ENCODE measurements at regions not wholly inside any gene's neighbourhood (a gene's known extent, or its start where the extent isn't known, plus 50 kb on each side); places are given as distances from the start of the nearest gene placed in this dataset.
"Not testable (repeated sequence)": the region's sequence is repeated elsewhere in the genome, so short reads cannot be mapped to it uniquely, and the experiment has no call there.

GRCh38 chr6:140462076-140462452, 1087.6 kb upstream of the CITED2 start:
- Mint-ChIP-seq H3K4me3 (no peak overlapping the region), H3K27me3 (peaks cover 11% of the 10 kb centered on the region), H3K27ac (no peak overlapping the region), H3K4me1 (no peaks in the 10 kb centered on the region), H3K36me3 (ENCODE audit: low read depth) (peaks cover 2% of the 10 kb centered on the region)
- ATAC-seq (no peak), DNase-seq (no peak)
- H3K9me3 ChIP-seq (ENCODE audit: control insufficient read depth, low read length, poor library complexity, severe bottlenecking): no peaks in the 10 kb centered on the region

DNA sequence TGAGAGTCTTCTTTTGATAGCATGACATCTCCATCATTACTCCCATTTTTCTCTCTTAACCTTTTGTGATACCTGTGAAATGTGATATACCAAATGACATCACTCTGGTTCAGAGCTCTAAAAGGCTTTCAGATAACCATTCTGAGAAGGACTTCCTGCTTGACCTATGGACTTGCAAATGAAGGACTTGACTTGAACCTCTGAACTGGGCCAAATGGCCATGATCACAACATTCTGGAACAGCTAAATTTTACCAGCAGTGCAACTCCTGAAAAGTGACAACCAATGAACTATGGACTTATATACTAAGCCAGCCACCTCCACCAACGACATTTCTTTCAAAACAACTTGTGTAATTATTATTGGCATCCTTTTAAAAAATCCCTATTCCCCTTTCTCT, 1085.8 kb upstream of the CITED2 start:
- ATAC-seq: no peak
- H3K4me3 Mint-ChIP-seq: no peak overlapping the region
- peaks cover 2% of the 10 kb centered on the region for H3K36me3 Mint-ChIP-seq (ENCODE audit: low read depth)
- H3K27me3 Mint-ChIP-seq: peaks cover 11% of the 10 kb centered on the region
- H3K4me1 Mint-ChIP-seq: no peaks in the 10 kb centered on the region
- no peak overlapping the region for H3K27ac Mint-ChIP-seq
- DNase-seq: no peak
- H3K9me3 ChIP-seq (ENCODE audit: control insufficient read depth, low read length, poor library complexity, severe bottlenecking): no peaks in the 10 kb centered on the region

GRCh38 chr6:140459209-140459608, 1084.8 kb upstream of the CITED2 start:
- DNase-seq: no peak
- Mint-ChIP-seq H3K27me3 (peaks cover 11% of the 10 kb centered on the region), H3K4me1 (no peaks in the 10 kb centered on the region), H3K36me3 (ENCODE audit: low read depth) (peaks cover 2% of the 10 kb centered on the region), H3K4me3 (no peak overlapping the region), H3K27ac (no peak overlapping the region)
- no peak for ATAC-seq
- no peaks in the 10 kb centered on the region for H3K9me3 ChIP-seq (ENCODE audit: control insufficient read depth, low read length, poor library complexity, severe bottlenecking)

DNA sequence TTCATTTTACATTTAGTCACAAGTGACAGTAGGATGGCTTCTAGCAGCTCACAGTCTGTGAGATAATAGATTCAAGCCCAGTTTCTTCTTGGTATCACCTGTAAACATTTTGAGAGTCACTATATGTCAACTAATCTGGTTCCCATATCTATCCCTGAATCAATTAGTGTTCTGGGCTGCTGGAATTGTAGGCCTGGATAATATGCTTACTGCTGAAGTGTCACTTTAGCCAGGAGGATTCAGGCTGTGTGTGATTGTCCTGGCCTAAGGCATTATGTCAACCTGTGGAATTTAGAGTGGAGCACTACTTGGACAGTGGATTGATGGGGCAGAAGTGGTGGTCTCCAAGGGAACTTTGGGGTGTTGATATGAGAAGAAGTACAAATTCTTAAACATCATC, 1071.8 kb upstream of the CITED2 start:
- no peaks in the 10 kb centered on the region for H3K36me3 Mint-ChIP-seq (ENCODE audit: low read depth)
- no peak for DNase-seq

GRCh38 chr6:140445474-140446004, 1071.1 kb upstream of the CITED2 start:
- peaks cover 2% of the 10 kb centered on the region for H3K4me1 Mint-ChIP-seq
- peaks cover 10% of the 10 kb centered on the region for H3K27me3 Mint-ChIP-seq
- no peaks in the 10 kb centered on the region for H3K9me3 ChIP-seq (ENCODE audit: control insufficient read depth, low read length, poor library complexity, severe bottlenecking)
- no peak overlapping the region for H3K4me3 Mint-ChIP-seq
- H3K27ac Mint-ChIP-seq: no peak overlapping the region
- DNase-seq (no peak), ATAC-seq (no peak)
- H3K36me3 Mint-ChIP-seq (ENCODE audit: low read depth): no peaks in the 10 kb centered on the region

More for the DNA sequence above, 1071.8 kb upstream of the CITED2 start:
- Mint-ChIP-seq H3K4me3 (no peak overlapping the region), H3K4me1 (peaks cover 2% of the 10 kb centered on the region), H3K27ac (no peak overlapping the region), H3K27me3 (peaks cover 10% of the 10 kb centered on the region)
- ATAC-seq: no peak
- no peaks in the 10 kb centered on the region for H3K9me3 ChIP-seq (ENCODE audit: control insufficient read depth, low read length, poor library complexity, severe bottlenecking)

DNA sequence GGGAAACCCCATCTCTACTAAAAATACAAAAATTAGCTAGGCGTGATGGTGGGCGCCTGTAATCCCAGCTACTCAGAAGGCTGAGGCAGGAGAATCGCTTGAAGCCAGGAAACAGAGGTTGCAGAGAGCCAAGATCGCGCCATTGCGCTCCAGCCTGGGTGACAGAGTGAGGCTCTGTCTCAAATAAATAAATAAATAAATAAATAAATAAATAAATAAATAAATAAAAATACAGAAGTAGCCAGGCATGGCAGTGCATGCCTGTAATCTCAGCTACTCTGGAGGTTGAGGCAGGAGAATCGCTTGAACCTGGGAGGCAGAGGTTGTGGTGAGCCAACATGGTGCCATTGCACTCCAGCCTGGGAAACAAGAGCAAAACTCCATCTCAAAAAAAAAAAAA, 1068.7 kb upstream of the CITED2 start:
- not testable (repeated sequence) for H3K4me3 Mint-ChIP-seq; H3K9me3 ChIP-seq (ENCODE audit: control insufficient read depth, low read length, poor library complexity, severe bottlenecking); ATAC-seq; H3K4me1 Mint-ChIP-seq; H3K36me3 Mint-ChIP-seq (ENCODE audit: low read depth); H3K27ac Mint-ChIP-seq; DNase-seq
- H3K27me3 Mint-ChIP-seq: peaks cover 16% of the 10 kb centered on the region

GRCh38 chr6:140441256-140441655, 1066.8 kb upstream of the CITED2 start:
- Mint-ChIP-seq H3K4me1 (peaks cover 2% of the 10 kb centered on the region), H3K4me3 (no peak overlapping the region), H3K27me3 (peaks cover 27% of the 10 kb centered on the region), H3K27ac (no peak overlapping the region), H3K36me3 (ENCODE audit: low read depth) (no peaks in the 10 kb centered on the region)
- H3K9me3 ChIP-seq (ENCODE audit: control insufficient read depth, low read length, poor library complexity, severe bottlenecking): no peaks in the 10 kb centered on the region
- ATAC-seq (no peak), DNase-seq (no peak)

DNA sequence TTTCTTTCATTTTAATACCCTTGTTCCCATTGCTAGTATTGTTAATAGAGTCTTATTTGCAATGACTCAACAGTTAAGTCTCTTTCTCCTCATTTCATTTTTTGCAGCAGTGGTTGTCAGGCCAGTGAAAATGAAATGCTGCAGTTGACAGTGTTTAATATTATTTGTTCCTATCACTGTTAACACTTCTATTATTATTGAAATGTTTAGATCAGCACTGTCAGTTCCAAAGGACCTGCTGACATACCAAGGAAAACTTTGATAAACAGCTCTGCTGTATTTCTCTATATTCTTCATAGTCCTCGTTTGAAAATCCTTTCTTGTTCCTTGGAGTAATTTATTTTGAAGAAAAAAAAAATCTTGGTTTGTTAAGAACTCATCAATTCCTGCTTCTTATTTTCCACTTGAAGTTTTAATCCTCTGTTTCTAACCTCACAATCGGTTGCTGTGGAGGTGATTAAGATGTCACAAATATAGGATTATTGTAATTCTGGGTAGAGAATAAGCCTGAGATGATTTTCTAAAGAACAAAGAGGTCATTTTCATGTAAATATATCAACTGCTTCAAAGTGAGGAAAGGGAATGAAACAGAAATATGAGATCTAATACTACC, 1065.9 kb upstream of the CITED2 start:
- DNase-seq (no peak), ATAC-seq (no peak)
- Mint-ChIP-seq H3K4me3 (no peak overlapping the region), H3K36me3 (ENCODE audit: low read depth) (no peaks in the 10 kb centered on the region), H3K27ac (no peak overlapping the region), H3K27me3 (peaks cover 30% of the 10 kb centered on the region), H3K4me1 (peaks cover 2% of the 10 kb centered on the region)
- no peaks in the 10 kb centered on the region for H3K9me3 ChIP-seq (ENCODE audit: control insufficient read depth, low read length, poor library complexity, severe bottlenecking)

GRCh38 chr6:140438346-140438735, 1063.9 kb upstream of the CITED2 start:
- DNase-seq: no peak
- peaks cover 2% of the 10 kb centered on the region for H3K4me1 Mint-ChIP-seq
- no peaks in the 10 kb centered on the region for H3K36me3 Mint-ChIP-seq (ENCODE audit: low read depth)
- H3K4me3 Mint-ChIP-seq: no peak overlapping the region
- no peak for ATAC-seq
- H3K27me3 Mint-ChIP-seq: peaks cover 30% of the 10 kb centered on the region
- H3K27ac Mint-ChIP-seq: no peak overlapping the region
- H3K9me3 ChIP-seq (ENCODE audit: control insufficient read depth, low read length, poor library complexity, severe bottlenecking): no peaks in the 10 kb centered on the region

- no peaks in the 10 kb centered on the region for H3K9me3 ChIP-seq (ENCODE audit: control insufficient read depth, low read length, poor library complexity, severe bottlenecking)
- Mint-ChIP-seq H3K36me3 (ENCODE audit: low read depth) (no peaks in the 10 kb centered on the region), H3K4me3 (no peak overlapping the region), H3K27me3 (peaks cover 30% of the 10 kb centered on the region), H3K4me1 (peaks cover 2% of the 10 kb centered on the region), H3K27ac (no peak overlapping the region)
- DNase-seq (no peak), ATAC-seq (no peak)
Observed at GRCh38 chr6:140437619-140438345, 1063.3 kb upstream of the CITED2 start.

GRCh38 chr6:140436023-140436811, 1061.8 kb upstream of the CITED2 start:
- no peaks in the 10 kb centered on the region for H3K4me1 Mint-ChIP-seq
- no peak for ATAC-seq
- no peak overlapping the region for H3K4me3 Mint-ChIP-seq
- no peak for DNase-seq
- no peaks in the 10 kb centered on the region for H3K36me3 Mint-ChIP-seq (ENCODE audit: low read depth)
- H3K27me3 Mint-ChIP-seq: peaks cover 21% of the 10 kb centered on the region
- no peak overlapping the region for H3K27ac Mint-ChIP-seq
- H3K9me3 ChIP-seq (ENCODE audit: control insufficient read depth, low read length, poor library complexity, severe bottlenecking): no peaks in the 10 kb centered on the region

DNA sequence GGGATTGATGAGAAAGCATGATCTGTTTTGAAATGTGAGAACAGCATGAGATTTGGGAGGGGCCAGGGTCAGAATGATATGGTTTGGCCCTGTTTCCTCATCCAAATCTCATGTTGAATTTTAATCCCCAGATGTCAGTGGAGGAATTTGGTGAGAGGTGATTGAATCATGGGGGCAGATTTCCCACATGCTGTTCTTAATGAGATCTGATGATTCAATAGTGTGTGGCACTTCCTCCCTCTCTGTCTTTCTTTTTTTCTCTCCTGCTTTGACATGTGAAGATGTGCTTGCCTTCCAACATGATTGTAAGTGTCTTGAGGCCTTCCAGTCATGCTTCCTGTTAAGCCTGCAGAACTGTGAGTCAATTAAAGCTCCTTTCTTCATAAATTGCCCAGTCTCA, 1060.3 kb upstream of the CITED2 start:
- Mint-ChIP-seq H3K4me1 (no peaks in the 10 kb centered on the region), H3K27me3 (peaks cover 15% of the 10 kb centered on the region), H3K4me3 (no peak overlapping the region), H3K36me3 (ENCODE audit: low read depth) (no peaks in the 10 kb centered on the region), H3K27ac (no peak overlapping the region)
- H3K9me3 ChIP-seq (ENCODE audit: control insufficient read depth, low read length, poor library complexity, severe bottlenecking): no peaks in the 10 kb centered on the region
- ATAC-seq (no peak), DNase-seq (no peak)

GRCh38 chr6:140433072-140433471, 1058.6 kb upstream of the CITED2 start:
- ATAC-seq (no peak), DNase-seq (no peak)
- Mint-ChIP-seq H3K36me3 (ENCODE audit: low read depth) (no peaks in the 10 kb centered on the region), H3K4me1 (no peaks in the 10 kb centered on the region), H3K4me3 (no peak overlapping the region), H3K27me3 (peaks cover 13% of the 10 kb centered on the region), H3K27ac (no peak overlapping the region)
- H3K9me3 ChIP-seq (ENCODE audit: control insufficient read depth, low read length, poor library complexity, severe bottlenecking): no peaks in the 10 kb centered on the region

All from T-helper 17 cell (primary cell).